ENCODE measurements at regions not wholly inside any gene's neighbourhood (a gene's known extent, or its start where the extent isn't known, plus 50 kb on each side); places are given as distances from the start of the nearest gene placed in this dataset.

- no peak overlapping the region for H3K4me2 ChIP-seq (ENCODE audit: insufficient read depth, low read length)
- intact Hi-C loops (cut with micrococcal nuclease) (no loop called here), dilution Hi-C loops (cut with MboI; ENCODE audit: extremely low pct_ligation_motif_present, low sequenced_read_pairs) (no loop called here)
- TF ChIP-seq POLR2A (IDR thresholded peaks at IDR 0.05; ENCODE audit: low read depth, low read length) (no peak), CTCF (IDR thresholded peaks at IDR 0.05; ENCODE audit: extremely low read depth in 1 of 2, insufficient read depth in 1 of 2, low read depth in 1 of 2, low read length in 2 of 2) (no peak), JUN (IDR thresholded peaks at IDR 0.05; ENCODE audit: borderline replicate concordance, insufficient read depth, insufficient read length, low read depth) (no peak), MAX (IDR thresholded peaks at IDR 0.05; ENCODE audit: insufficient read depth, insufficient read length) (no peak), GATA2 (IDR thresholded peaks at IDR 0.05; ENCODE audit: insufficient read depth, insufficient read length, low read depth, low read length) (no peak), POLR2AphosphoS5 (IDR thresholded peaks at IDR 0.05; ENCODE audit: insufficient read depth, low read depth, low read length) (no peak), MYC (IDR thresholded peaks at IDR 0.05; ENCODE audit: low read depth, low read length) (no peak), EZH2 (IDR thresholded peaks at IDR 0.05; ENCODE audit: borderline replicate concordance, low read depth, low read length, severe bottlenecking) (no peak), FOS (IDR thresholded peaks at IDR 0.05; ENCODE audit: borderline replicate concordance, insufficient read depth, low read length) (no peak)
- FAIRE-seq (no peak), DNase-seq (ENCODE audit: low read depth, low spot score) (no peak)
- no peaks in the 10 kb centered on the region for H3K27me3 ChIP-seq (ENCODE audit: control insufficient read depth in 2 of 2, insufficient read depth in 2 of 2, low read length in 2 of 2)
- H3K9me1 ChIP-seq (replicated peaks; ENCODE audit: control insufficient read depth, extremely low read depth, insufficient read depth, low read length), result no peaks in the 10 kb centered on the region
- H3K9me3 ChIP-seq (replicated peaks; ENCODE audit: control insufficient read depth, insufficient read depth, low read length), result no peaks in the 10 kb centered on the region
- no peaks in the 10 kb centered on the region for H3K36me3 ChIP-seq (ENCODE audit: control insufficient read depth in 2 of 2, extremely low read depth in 1 of 2, insufficient read depth in 2 of 2, low read length in 2 of 2)
- no TSS peak for BruUV-seq (replicated peaks)
- no peak overlapping the region for H3K9ac ChIP-seq (replicated peaks; ENCODE audit: extremely low read depth, insufficient read depth, low read length)
- H3K27ac ChIP-seq (ENCODE audit: insufficient read depth, low read depth, low read length), result no peak overlapping the region
- no peak overlapping the region for H2AFZ ChIP-seq (ENCODE audit: low read depth, low read length)
- no peaks in the 10 kb centered on the region for H4K20me1 ChIP-seq (replicated peaks; ENCODE audit: control insufficient read depth, extremely low read depth, insufficient read depth, low read length)
- ChIA-PET POLR2A (no interaction called here), CTCF (no interaction called here)
- H3K79me2 ChIP-seq (ENCODE audit: control insufficient read depth, insufficient read depth, low read length), result no peaks in the 10 kb centered on the region
- H3K4me3 ChIP-seq (replicated peaks in 1 of 3; ENCODE audit: insufficient read depth in 1 of 3, low read depth in 1 of 3, low read length in 3 of 3), result no peak overlapping the region
- H3K4me1 ChIP-seq (ENCODE audit: control insufficient read depth, extremely low read depth, insufficient read depth, low read length), result no peaks in the 10 kb centered on the region
Measured at GRCh38 chr9:81076131-81076530, 613.2 kb downstream of the TLE1 start.
